ENCODE measurements at regions not wholly inside any gene's neighbourhood (a gene's known extent, or its start where the extent isn't known, plus 50 kb on each side); places are given as distances from the start of the nearest gene placed in this dataset.

DNA sequence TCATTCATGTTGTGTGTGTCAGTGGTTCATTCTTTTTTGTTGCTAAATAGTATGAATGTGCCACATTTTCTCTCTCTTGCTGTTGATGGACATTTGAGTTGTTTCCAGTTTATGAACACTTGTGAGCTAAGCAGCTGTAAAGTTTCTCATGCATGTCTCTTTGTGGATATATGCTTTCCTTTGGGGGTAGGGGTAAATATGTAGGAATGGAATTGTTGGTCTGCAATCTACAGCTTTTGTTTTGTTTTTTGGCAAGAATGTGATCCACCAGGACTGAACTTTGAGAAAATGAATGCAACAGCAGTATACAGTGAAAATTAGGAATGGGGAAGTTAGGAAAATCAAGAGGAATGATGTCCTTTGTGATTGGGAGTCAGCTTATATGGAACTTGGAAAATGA is 226.3 kb downstream of the CDCA7 start:
- H3K4me1 ChIP-seq (replicated peaks in 1 of 4; ENCODE audit: control insufficient read depth in 3 of 4, insufficient read depth in 4 of 4, low read length in 3 of 4), result 0 out of 7 replicates have a peak, but pooled peaks cover 0 to 4% (median 0%) of the 10 kb centered on the region in 4 experiments
- no peak overlapping the region for H3K14ac ChIP-seq (ENCODE audit: insufficient read length)
- no peak overlapping the region for H3K18ac ChIP-seq (ENCODE audit: extremely low read depth, low read length)
- no peak for TF ChIP-seq TAF7 (optimal IDR thresholded peaks at IDR 0.05; ENCODE audit: borderline replicate concordance, low read depth, low read length)
- TF ChIP-seq POLR2AphosphoS5 (IDR thresholded peaks at IDR 0.05; ENCODE audit: low read depth, low read length), result no peak
- no peak for TF ChIP-seq ZNF274 (IDR thresholded peaks at IDR 0.05; ENCODE audit: borderline replicate concordance, extremely low read depth, low read length)
- no peak for TF ChIP-seq RAD21 (IDR thresholded peaks at IDR 0.05 in 1 of 2, conservative IDR thresholded peaks at IDR 0.05 in 1 of 2; ENCODE audit: low read depth in 2 of 2, low read length in 2 of 2)
- TF ChIP-seq NANOG (IDR thresholded peaks at IDR 0.05; ENCODE audit: insufficient read depth, low read depth, low read length, poor library complexity, severe bottlenecking), result no peak
- TF ChIP-seq BCL11A (IDR thresholded peaks at IDR 0.05; ENCODE audit: low read depth in 2 of 2, low read length in 2 of 2), result no peak
- no peak for TF ChIP-seq MAX (IDR thresholded peaks at IDR 0.05)
- H3K4me2 ChIP-seq (ENCODE audit: insufficient read depth in 1 of 2, low read depth in 2 of 2, low read length in 2 of 2), result no peak overlapping the region
- H2BK120ac ChIP-seq (replicated peaks; ENCODE audit: low read depth, low read length), result no peak overlapping the region
- H3K27ac ChIP-seq (ENCODE audit: low read depth, low read length), result no peak overlapping the region
- H2AK5ac ChIP-seq (ENCODE audit: low read depth, low read length), result no peak overlapping the region
- no peaks in the 10 kb centered on the region for H3K36me3 ChIP-seq (ENCODE audit: control insufficient read depth in 2 of 4, insufficient read depth in 4 of 4, low read length in 3 of 4)
- no peak overlapping the region for H2AFZ ChIP-seq (ENCODE audit: low read length)
- no peak overlapping the region for H3K56ac ChIP-seq (replicated peaks; ENCODE audit: insufficient read length, low read depth, low read length)
- no peak overlapping the region for H3K4ac ChIP-seq (replicated peaks; ENCODE audit: insufficient read length, low read depth, low read length)
- no peak overlapping the region for H3K23ac ChIP-seq (ENCODE audit: insufficient read length)
- H2BK20ac ChIP-seq (ENCODE audit: low read length), result no peak overlapping the region
- no peaks in the 10 kb centered on the region for H3K27me3 ChIP-seq (replicated peaks in 1 of 4; ENCODE audit: control insufficient read depth in 3 of 4, extremely low read depth in 1 of 4, insufficient read depth in 3 of 4, low read length in 3 of 4)
- CTCF ChIA-PET (ENCODE audit: partially characterized antibody), result interaction anchor here (1.3 to 2.1 kb wide), 2 partner anchors 13 to 15 kb away, joined by 3 to 8 read pairs; no protein-coding TSS in a partner anchor
- no peak overlapping the region for H4K91ac ChIP-seq (replicated peaks; ENCODE audit: insufficient read length, low read length)
- H3K4me3 ChIP-seq (ENCODE audit: extremely low read depth in 1 of 4, insufficient read depth in 2 of 4, low read depth in 3 of 4, low read length in 4 of 4), result no peak overlapping the region
- no peak overlapping the region for H4K8ac ChIP-seq (ENCODE audit: extremely low read depth, insufficient read depth, low read length)
- H3K79me1 ChIP-seq (ENCODE audit: low read depth, low read length), result no peaks in the 10 kb centered on the region; the same call in 1 of the 2 replicates
- no peak overlapping the region for H4K5ac ChIP-seq (ENCODE audit: insufficient read length, low read depth, low read length)
- no peak for DNase-seq (ENCODE audit: low read depth in 1 of 2, low spot score in 2 of 2)
- no peaks in the 10 kb centered on the region for H3K79me2 ChIP-seq (ENCODE audit: control insufficient read depth in 1 of 2, insufficient read depth in 2 of 2, low read length in 2 of 2)
- no peak overlapping the region for H3K9ac ChIP-seq (replicated peaks in 1 of 4; ENCODE audit: extremely low read depth in 1 of 4, low read depth in 3 of 4, low read length in 3 of 4)
- H2BK15ac ChIP-seq (ENCODE audit: low read length), result no peak overlapping the region
- H2BK12ac ChIP-seq (ENCODE audit: low read depth, low read length), result no peak overlapping the region
- POLR2A ChIA-PET (ENCODE audit: partially characterized antibody), result no interaction called here
- H3K9me3 ChIP-seq (ENCODE audit: insufficient read depth in 2 of 2, low read depth in 1 of 2, low read length in 1 of 2), result no peaks in the 10 kb centered on the region
- no peaks in the 10 kb centered on the region for H4K20me1 ChIP-seq (replicated peaks in 1 of 2; ENCODE audit: control insufficient read depth in 1 of 2, insufficient read depth in 2 of 2, low read length in 2 of 2)
- H2BK5ac ChIP-seq (ENCODE audit: low read depth, low read length), result no peak overlapping the region
- no peaks in the 10 kb centered on the region for H3K23me2 ChIP-seq (ENCODE audit: low read depth, low read length)
- FAIRE-seq, result no peak
